Kidney epithelial cell (primary cell): ENCODE measurements at regions not wholly inside any gene's neighbourhood (a gene's known extent, or its start where the extent isn't known, plus 50 kb on each side); places are given as distances from the start of the nearest gene placed in this dataset.
A peak's percentile ranks its signal among the peaks of the same experiment; 100 is the strongest.

Experiments
- DNase-seq: peaks from one replicate; pipeline ENCODE4 v3.0.0-alpha.2; 2010; ENCODE audit warnings: low read depth
- H3K27me3 ChIP-seq: 2 replicates; pipeline ENCODE4 v1.6.0; 2011; ENCODE audit warnings: low read length; ENCODE audit not compliant: control insufficient read depth, insufficient read depth
- H3K36me3 ChIP-seq: 2 replicates; pipeline ENCODE4 v1.5.1; 2011; ENCODE audit warnings: low read length; ENCODE audit not compliant: control insufficient read depth, insufficient read depth
- H3K4me3 ChIP-seq: 2 replicates; pipeline ENCODE4 v1.5.1; 2011; ENCODE audit warnings: low read depth, mild to moderate bottlenecking, control low read depth, low read length
- TF ChIP-seq, protein P1 (sequence below): IDR thresholded peaks from 2 replicates; pipeline ENCODE4 v1.5.1; 2011; ENCODE audit warnings: mild to moderate bottlenecking, moderate library complexity, low read length, control low read depth, inconsistent platforms; ENCODE audit not compliant: insufficient read depth, poor library complexity, severe bottlenecking

DNA sequence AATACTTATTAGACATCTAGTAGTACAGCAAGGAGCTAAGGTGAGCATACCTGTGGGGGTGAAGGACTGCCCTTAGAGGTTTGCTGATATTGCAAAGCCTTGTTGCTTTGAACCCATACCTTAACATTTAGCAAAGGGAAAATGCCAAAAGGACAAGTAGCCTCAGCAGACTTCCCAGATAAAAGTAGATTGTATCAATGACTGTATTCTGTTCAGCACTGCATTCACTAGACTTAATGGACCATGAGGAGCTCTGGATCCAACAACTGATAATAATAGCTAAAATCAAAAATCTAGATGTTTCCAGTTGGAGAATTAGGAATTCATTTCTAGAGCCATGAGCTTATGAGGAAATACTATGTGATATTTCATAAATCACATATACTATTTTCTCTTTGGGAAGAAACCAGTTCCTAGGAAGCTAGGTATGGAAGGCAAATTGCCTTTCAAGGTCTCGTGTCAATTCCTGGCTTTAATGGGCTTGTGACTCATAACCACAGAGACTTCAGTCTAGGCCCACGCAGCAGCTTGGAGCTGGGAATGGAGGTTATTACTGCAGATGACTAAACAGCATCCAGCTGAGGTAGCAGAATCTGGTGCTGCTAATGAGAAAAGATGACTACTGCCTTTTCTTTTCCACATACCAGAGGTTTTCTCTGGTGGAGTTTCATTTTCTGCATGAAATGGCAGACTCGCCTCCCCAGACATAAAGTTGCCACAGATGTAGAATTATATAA lies 191.2 kb upstream of the NABP1 start:
- TF ChIP-seq, protein P1, sequence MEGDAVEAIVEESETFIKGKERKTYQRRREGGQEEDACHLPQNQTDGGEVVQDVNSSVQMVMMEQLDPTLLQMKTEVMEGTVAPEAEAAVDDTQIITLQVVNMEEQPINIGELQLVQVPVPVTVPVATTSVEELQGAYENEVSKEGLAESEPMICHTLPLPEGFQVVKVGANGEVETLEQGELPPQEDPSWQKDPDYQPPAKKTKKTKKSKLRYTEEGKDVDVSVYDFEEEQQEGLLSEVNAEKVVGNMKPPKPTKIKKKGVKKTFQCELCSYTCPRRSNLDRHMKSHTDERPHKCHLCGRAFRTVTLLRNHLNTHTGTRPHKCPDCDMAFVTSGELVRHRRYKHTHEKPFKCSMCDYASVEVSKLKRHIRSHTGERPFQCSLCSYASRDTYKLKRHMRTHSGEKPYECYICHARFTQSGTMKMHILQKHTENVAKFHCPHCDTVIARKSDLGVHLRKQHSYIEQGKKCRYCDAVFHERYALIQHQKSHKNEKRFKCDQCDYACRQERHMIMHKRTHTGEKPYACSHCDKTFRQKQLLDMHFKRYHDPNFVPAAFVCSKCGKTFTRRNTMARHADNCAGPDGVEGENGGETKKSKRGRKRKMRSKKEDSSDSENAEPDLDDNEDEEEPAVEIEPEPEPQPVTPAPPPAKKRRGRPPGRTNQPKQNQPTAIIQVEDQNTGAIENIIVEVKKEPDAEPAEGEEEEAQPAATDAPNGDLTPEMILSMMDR: no peak
- H3K4me3 ChIP-seq: no peak overlapping the region
- DNase-seq: peak; percentile 99

DNA sequence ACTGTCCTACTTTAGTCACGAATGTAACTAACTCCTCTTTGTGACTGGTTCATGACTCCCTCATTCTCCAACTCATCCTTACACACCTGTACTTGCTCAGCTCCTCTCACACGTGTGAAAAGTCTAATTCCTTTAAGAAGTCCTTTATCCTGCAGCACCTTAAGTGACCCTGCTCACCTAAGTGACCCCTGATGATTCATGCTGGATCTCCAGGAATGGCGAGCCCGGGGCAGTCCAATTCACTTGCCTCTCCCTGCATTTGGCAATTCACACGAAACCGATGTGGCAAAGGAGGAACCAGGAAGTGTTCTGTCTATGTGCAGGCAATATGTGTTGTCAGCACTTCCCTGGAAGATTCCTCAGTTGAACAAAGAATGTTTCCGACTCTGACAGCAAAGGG lies 189.8 kb upstream of the NABP1 start:
- Histone ChIP-seq H3K4me3 (no peak overlapping the region), H3K36me3 (no peaks in the 10 kb centered on the region), H3K27me3 (no peaks in the 10 kb centered on the region)
- no peak for DNase-seq
- TF ChIP-seq, protein P1: no peak

More for the DNA sequence above, 191.2 kb upstream of the NABP1 start:
- H3K36me3 ChIP-seq: no peaks in the 10 kb centered on the region
- no peaks in the 10 kb centered on the region for H3K27me3 ChIP-seq

DNA sequence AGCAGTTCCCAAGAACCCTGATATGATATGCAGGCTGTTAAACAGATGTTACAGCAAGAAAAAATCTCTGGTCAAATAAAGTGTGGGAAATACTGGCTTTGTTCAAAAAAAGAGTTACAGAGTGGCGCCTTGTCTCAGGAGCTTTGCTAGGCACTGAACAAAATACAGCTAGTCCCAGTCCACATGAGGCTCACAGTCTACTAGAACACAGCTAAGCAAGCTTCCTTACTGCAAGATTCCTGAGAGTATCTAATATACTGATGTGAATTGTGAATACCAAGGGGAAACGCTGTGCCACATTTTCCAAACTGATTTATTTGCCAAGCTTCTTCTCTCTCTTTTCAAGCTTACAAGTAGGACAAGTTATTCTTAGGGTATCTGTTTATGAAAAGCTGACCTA lies 188.8 kb upstream of the NABP1 start:
- no peak for DNase-seq
- Histone ChIP-seq H3K36me3 (no peaks in the 10 kb centered on the region), H3K4me3 (no peak overlapping the region), H3K27me3 (no peaks in the 10 kb centered on the region)
- TF ChIP-seq, protein P1: no peak

DNA sequence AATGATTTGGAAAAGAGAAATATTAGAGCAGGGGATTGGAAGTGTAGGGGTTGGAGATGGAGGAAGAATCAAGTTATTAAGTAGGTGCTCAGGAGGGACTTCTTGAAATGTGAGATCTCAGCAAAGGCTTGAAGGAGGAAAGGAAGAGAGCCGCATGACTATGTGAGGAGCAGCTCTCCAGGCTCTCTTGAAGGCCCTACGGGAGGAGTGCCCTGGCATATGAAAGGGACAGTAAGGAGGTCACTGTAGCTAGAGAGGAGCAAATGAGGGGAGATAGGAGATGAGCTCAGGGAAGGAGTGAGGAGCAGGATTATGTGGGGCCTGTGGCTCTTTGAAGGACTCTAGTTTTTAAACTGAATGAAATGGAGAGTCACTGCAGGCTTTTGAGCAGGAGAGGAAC lies 181.1 kb upstream of the NABP1 start:
- H3K4me3 ChIP-seq: no peak overlapping the region
- H3K36me3 ChIP-seq: no peaks in the 10 kb centered on the region
- no peaks in the 10 kb centered on the region for H3K27me3 ChIP-seq
- TF ChIP-seq, protein P1: no peak
- no peak for DNase-seq

DNA sequence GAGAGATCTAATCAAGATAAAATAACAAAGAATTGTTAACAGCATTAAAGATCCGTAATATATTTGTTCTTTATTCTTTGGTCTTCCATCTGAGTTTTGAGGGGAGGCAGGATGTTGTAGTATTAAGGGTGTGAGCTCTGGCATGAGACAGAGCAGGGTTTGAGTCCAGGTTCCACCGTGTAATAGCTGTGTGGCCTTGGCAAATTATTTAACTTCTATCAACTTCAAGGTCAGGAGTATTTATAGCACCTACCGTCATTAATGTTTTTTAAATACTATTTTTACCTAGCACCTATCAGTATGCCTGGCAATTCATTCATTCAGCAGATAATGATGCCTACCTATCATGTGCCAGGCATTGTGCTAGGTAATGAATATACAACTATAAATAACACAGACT lies 180.1 kb upstream of the NABP1 start:
- no peak overlapping the region for H3K4me3 ChIP-seq
- H3K36me3 ChIP-seq: no peaks in the 10 kb centered on the region
- no peak for DNase-seq
- TF ChIP-seq, protein P1: no peak
- H3K27me3 ChIP-seq: no peaks in the 10 kb centered on the region

DNA sequence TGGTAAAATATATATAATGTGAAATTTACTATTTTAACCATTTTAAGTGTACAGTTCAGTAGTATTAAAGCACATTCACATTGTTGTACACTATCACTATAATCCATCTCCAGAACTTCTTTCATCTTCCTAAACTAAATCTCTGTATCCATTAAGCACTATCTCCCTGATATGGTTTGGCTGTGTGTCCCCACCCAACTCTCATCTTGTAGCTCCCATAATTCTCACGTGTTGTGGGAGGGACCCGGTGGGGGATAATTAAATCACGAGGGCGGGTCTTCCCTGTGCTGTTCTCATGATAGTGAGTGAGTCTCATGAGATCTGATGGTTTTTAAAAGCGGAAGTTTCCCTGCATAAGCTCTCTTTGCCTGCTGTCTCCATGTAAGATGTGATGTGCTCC lies 178.9 kb upstream of the NABP1 start:
- Histone ChIP-seq H3K27me3 (no peaks in the 10 kb centered on the region), H3K4me3 (no peak overlapping the region), H3K36me3 (no peaks in the 10 kb centered on the region)
- TF ChIP-seq, protein P1: no peak
- no peak for DNase-seq
